ENCODE measurements at regions not wholly inside any gene's neighbourhood (a gene's known extent, or its start where the extent isn't known, plus 50 kb on each side); places are given as distances from the start of the nearest gene placed in this dataset.
A peak's percentile ranks its signal among the peaks of the same experiment; 100 is the strongest.
"Not testable (repeated sequence)": the region's sequence is repeated elsewhere in the genome, so short reads cannot be mapped to it uniquely, and the experiment has no call there.

GRCh38 chr14:56005191-56006053 is 112.8 kb upstream of the PELI2 start:
- peak; percentile 68 for FAIRE-seq
- DNase-seq (ENCODE audit: extremely low spot score, insufficient read length, low read depth), result no peak

DNA sequence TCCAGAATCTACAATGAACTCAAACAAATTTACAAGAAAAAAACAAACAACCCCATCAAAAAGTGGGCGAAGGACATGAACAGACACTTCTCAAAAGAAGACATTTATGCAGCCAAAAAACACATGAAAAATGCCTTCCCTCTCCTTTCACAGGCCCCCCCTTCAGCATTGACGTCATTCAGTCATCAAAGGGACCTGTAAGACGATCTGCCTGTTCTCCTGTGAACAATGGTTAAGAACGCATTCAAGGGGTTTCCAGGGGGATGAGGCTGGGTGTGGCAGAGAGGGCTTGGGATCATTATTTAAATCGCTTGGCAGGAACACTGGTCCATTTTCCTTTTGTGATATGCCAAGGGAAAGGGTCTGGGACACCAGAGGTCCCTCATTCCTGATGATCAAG is 110.7 kb upstream of the PELI2 start:
- not testable (repeated sequence) for FAIRE-seq; DNase-seq (ENCODE audit: extremely low spot score, insufficient read length, low read depth)

DNA sequence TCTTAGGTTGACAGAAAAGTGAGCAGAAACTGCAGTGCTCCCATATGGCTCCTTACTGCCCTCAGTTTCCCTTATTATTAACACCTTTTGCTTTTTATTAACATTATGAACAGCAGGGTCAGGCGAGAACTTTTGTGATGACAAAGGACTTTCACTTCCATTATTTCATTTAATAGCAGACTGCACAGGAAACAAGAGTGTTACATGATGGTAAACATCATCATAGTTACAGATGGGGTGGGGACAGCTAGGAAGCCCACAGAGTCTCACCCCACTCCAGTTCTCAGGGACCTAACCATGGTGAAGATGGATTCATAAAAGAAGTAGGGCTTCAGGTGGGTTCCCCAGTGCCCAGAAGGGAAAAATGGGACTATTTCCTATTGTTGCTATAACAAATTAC is 110.1 kb upstream of the PELI2 start:
- peak; percentile 59 for FAIRE-seq
- no peak for DNase-seq (ENCODE audit: extremely low spot score, insufficient read length, low read depth)

GRCh38 chr14:56008661-56009060 is 109.5 kb upstream of the PELI2 start:
- not testable (repeated sequence) for DNase-seq (ENCODE audit: extremely low spot score, insufficient read length, low read depth); FAIRE-seq

DNA sequence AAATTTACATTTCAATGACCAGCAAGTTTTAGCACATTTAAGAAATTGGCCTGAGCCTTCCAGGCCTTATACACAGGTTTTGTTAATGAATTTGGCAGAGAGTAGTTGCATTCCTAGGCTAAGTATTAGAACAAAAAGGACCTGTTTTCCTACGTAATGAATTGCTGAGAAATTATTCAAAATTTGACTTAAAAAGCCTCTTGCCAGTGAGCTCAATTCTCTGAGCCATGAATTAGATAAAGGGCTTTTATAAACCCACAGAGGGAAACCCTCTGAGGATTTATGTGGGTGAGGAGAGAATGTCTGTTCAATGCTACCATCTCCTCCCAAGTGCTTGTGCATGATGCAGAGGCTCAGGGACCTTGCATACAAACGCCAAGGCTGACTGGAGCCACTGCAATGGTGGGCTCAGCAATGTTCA is 94.5 kb upstream of the PELI2 start:
- DNase-seq (ENCODE audit: extremely low spot score, insufficient read length, low read depth) (no peak), FAIRE-seq (no peak)

DNA sequence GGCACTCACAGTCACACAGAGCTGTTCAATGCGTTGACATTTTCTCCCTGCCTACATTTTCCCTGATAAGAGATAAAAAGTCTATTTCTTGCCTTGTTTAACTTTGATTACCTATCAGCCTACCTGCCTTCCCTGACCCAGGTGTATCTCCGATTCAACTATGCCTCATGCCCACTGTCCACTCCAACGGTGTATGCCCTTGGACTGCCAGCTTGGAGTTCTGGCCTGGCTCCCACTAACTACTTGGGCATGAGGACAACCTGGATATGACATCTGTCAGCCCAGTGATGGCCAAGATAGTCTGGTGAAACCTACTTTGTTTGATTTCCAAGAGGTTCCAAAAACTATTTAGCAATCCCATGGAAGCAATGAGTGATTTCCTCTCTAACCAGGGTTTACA is 93.0 kb upstream of the PELI2 start:
- DNase-seq (ENCODE audit: extremely low spot score, insufficient read length, low read depth) (no peak), FAIRE-seq (no peak)

DNA sequence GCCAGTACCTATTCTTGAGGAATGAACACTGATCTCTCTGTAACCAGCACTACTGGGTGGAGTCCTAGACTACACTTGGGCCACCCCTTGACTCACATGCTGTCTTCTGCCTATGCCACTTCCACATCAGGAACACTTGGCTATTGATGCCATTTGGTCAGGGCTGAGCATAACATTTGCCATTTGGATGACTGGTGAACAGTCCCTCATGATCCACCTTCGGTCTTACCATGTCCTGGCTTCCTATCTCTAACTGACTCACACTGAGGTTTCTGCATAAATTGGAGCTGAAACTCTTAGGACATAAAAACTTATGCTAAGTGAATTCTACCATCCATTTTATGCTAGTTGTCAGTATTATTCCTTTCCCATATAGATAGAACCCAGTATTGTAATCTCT is 91.7 kb upstream of the PELI2 start:
- no peak for DNase-seq (ENCODE audit: extremely low spot score, insufficient read length, low read depth)
- no peak for FAIRE-seq

GRCh38 chr14:56027421-56027820 is 90.8 kb upstream of the PELI2 start:
- DNase-seq (ENCODE audit: extremely low spot score, insufficient read length, low read depth) (no peak), FAIRE-seq (no peak)

- FAIRE-seq, result no peak
- DNase-seq (ENCODE audit: extremely low spot score, insufficient read length, low read depth), result no peak
Observed at GRCh38 chr14:56027916-56028712, 90.1 kb upstream of the PELI2 start.

- no peak for FAIRE-seq
- no peak for DNase-seq (ENCODE audit: extremely low spot score, insufficient read length, low read depth)
Observed at GRCh38 chr14:56036353-56036752, 81.9 kb upstream of the PELI2 start.

GRCh38 chr14:56040121-56040520 is 78.1 kb upstream of the PELI2 start:
- DNase-seq (ENCODE audit: extremely low spot score, insufficient read length, low read depth), result no peak
- FAIRE-seq, result no peak

DNA sequence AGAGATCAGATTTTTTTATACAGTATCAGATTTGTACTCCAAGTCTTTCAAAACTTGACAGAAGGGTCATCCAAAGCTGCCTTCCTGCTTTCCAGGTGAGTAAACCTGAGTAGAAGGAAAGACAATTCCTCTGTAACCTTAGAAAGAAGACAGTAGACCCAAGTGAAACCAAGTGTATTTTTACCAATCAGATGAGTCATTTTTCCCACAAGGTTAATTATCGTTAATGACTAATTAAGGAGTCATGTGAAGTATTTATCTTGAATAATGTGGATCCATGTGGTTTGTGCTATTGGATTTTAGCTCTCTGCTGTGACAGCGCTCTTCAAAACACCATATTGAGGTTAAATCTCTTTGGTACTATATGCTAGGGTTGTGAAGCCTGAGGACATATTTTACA is 74.0 kb upstream of the PELI2 start:
- DNase-seq (ENCODE audit: extremely low spot score, insufficient read length, low read depth) (no peak), FAIRE-seq (no peak)

DNA sequence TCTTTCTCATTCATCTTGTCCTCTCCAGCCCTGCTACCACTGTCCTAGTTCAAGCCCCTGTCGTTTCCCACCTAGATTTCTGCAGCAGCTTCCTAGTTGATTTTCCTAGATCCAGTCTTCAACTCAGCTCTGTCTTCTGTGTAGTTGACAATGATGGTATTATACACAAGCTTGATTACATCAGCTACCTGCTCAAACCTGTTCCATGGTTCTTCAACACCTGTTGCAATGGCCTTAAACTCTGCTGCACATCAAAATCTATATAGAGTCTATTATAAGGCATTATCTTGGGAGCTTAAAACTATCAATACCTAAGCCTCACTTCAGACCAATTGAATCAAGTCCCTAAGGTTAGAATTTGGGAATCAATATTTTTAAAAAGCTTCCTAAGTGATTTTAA is 71.7 kb upstream of the PELI2 start:
- DNase-seq (ENCODE audit: extremely low spot score, insufficient read length, low read depth) (no peak), FAIRE-seq (no peak)

DNA sequence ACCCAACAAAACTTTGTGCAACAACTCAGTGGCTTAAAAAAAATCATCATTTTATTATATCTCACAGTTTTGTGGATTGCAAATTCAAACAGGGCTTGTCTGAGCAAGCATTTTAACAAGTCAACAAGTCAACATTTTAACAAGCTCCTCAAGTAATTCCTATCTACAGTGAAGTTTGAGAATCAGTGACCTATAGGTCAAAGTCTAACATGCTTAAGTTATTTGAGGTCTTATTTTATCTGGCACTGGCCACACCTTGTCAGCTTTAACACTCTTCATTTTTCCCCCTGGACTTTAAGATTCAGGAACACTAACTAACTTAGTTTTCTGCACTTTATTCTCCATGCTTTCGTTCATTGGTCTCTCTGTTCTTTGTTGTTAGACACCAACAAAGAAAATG is 71.2 kb upstream of the PELI2 start:
- DNase-seq (ENCODE audit: extremely low spot score, insufficient read length, low read depth) (no peak), FAIRE-seq (no peak)

GRCh38 chr14:56049536-56049935 is 68.7 kb upstream of the PELI2 start:
- FAIRE-seq (no peak), DNase-seq (ENCODE audit: extremely low spot score, insufficient read length, low read depth) (no peak)

DNA sequence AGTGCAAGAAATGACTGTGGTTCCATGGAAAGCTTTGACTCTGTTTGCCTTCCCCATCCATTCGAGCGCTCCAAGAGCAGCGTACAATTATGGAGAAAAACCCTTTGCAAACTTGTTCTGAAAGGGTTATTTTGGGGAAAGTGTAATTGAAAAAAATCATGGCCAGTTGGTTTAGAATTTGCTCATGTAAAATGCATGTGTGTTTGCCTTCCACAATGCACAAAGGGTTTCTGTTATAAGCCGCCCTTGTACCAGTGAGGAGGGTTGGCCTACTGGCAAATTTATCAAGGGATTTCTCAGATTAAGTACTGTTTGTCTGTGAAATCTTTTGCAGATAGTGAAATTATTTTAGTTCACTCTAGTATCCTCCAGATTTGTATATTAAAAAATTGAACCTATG is 62.7 kb upstream of the PELI2 start:
- FAIRE-seq, result no peak
- DNase-seq (ENCODE audit: extremely low spot score, insufficient read length, low read depth), result no peak

DNA sequence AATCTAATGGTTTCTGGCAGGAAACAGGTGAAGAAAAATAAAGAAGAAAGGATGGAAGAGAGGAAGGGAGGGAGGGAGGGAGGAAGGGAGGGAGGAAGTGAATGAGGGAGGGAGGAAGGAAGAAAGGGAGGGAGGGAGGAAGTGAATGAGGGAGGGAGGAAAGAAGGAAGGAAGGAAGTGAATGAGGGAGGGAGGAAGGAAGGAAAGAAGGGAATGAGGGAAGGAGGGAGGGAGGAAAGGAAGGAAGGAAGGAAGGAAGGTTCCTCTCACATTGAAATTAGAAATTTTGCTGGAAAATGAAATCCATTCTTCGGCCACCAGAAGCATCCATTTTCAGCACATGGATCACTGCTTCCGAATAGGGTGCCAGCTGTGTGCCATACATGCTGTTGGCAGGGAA is 62.2 kb upstream of the PELI2 start:
- FAIRE-seq (no peak), DNase-seq (ENCODE audit: extremely low spot score, insufficient read length, low read depth) (no peak)

GRCh38 chr14:56057071-56057741 is 61.0 kb upstream of the PELI2 start:
- FAIRE-seq (no peak), DNase-seq (ENCODE audit: extremely low spot score, insufficient read length, low read depth) (no peak)

DNA sequence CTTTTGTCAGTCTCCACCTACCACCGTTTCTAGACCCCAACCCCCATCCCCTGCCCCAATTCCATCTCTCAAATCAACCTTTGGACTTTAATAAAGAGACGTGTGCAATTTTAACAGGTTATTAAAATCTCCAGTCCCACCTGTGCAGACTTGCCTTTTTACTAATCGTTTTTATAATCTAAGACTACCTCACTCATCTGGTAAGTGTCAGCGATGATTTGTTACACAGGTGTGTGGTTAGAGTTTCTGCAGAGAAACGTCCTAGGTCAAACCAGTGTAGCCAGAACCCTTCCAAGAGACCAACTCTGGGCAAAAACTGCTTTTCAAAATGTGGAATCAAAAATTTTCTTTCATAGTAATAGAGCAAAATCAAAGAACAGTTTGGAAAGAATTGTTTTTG is 60.4 kb upstream of the PELI2 start:
- FAIRE-seq, result no peak

GRCh38 chr14:56059054-56059453 is 59.2 kb upstream of the PELI2 start:
- DNase-seq (ENCODE audit: extremely low spot score, insufficient read length, low read depth) (no peak), FAIRE-seq (peak; percentile 5)

More for the DNA sequence above, 60.4 kb upstream of the PELI2 start:
- DNase-seq (ENCODE audit: extremely low spot score, insufficient read length, low read depth), result no peak

GRCh38 chr14:56061051-56061450 is 57.2 kb upstream of the PELI2 start:
- FAIRE-seq, result no peak
- DNase-seq (ENCODE audit: extremely low spot score, insufficient read length, low read depth), result no peak

Measured in GM18507 (cell line).